ENCODE measurements at regions not wholly inside any gene's neighbourhood (a gene's known extent, or its start where the extent isn't known, plus 50 kb on each side); places are given as distances from the start of the nearest gene placed in this dataset.

GRCh38 chr16:22623351-22623781, 112.7 kb downstream of the NPIPB5 start:
- TF ChIP-seq CTCF (conservative IDR thresholded peaks at IDR 0.05; ENCODE audit: low read length) (no peak), EZH2phosphoT487 (IDR thresholded peaks at IDR 0.05; ENCODE audit: borderline replicate concordance) (no peak)

Measured in Loucy (cell line).